Motor neuron (in vitro differentiated cells): ENCODE measurements at regions not wholly inside any gene's neighbourhood (a gene's known extent, or its start where the extent isn't known, plus 50 kb on each side); places are given as distances from the start of the nearest gene placed in this dataset.

Experiments
- ATAC-seq, 8 experiments: fragments of 200-7000 bp; cut with Tn5 transposase; replicated peaks in 6 of 8; 2 replicates each; pipeline ENCODE4 v1.8.0; 2021; ENCODE audit warnings: mild to moderate bottlenecking in 8 of 8, moderate library complexity in 8 of 8
- H3K27ac ChIP-seq, 2 donors: fragments of 250-450 bp; sonication (Bioruptor Pico); 2 replicates each; pipeline ENCODE4 v1.9.0; 2021; ENCODE audit warnings: antibody characterized with exemption in 2 of 2, mild to moderate bottlenecking in 2 of 2, moderate library complexity in 1 of 2
- H3K4me1 ChIP-seq, 2 donors: fragments of 250-450 bp; sonication (Bioruptor Pico); replicated peaks in 1 of 2; 2 replicates each; pipeline ENCODE4 v1.6.1; 2021; ENCODE audit warnings: antibody characterized with exemption in 2 of 2, mild to moderate bottlenecking in 2 of 2, moderate library complexity in 1 of 2
- H3K4me3 ChIP-seq, 5 donors: fragments of 250-450 bp; sonication (Bioruptor Pico); 2 replicates each; pipeline ENCODE4 v1.9.0; 2021; ENCODE audit warnings: antibody characterized with exemption in 5 of 5, mild to moderate bottlenecking in 5 of 5, moderate library complexity in 4 of 5
- WGBS, 10 experiments: fragments of 450-650 bp; shearing (Covaris generic); methylation state at CpG; one replicate each; pipeline ENCODE4 v1.0.0; 2022; 5-methylcytosine and 5-hydroxymethylcytosine counted together
- in situ Hi-C, 9 experiments: fragments of 400-800 bp; cut with MboI; loops; one replicate each; pipeline ENCODE4 v1.15.0; 2021; ENCODE audit warnings: low sequenced_read_pairs in 9 of 9, low pct_unique_long_range_greater_than_20kb in 2 of 9; ENCODE audit not compliant: unreplicated experiment in 9 of 9

GRCh38 chr4:125492957-125493356 lies 178.2 kb downstream of the FAT4 start:
- Histone ChIP-seq H3K27ac (no peak overlapping the region), H3K4me3 (no peak overlapping the region), H3K4me1 (no peaks in the 10 kb centered on the region)
- 89 to 100% (median 100%) methylated on average over 1 of the region's 1 CpG; no CpG with 5 or more reads in 5 of the 10 experiments for WGBS, 10 experiments
- in situ Hi-C loops: no loop called here
- ATAC-seq: no peak

- in situ Hi-C loops: no loop called here
- Histone ChIP-seq H3K4me1 (peaks cover 6 to 21% of the 10 kb centered on the region in 2 donors), H3K4me3 (no peak overlapping the region), H3K27ac (no peak overlapping the region)
- 75 to 100% (median 100%) methylated on average over 1 of the region's 1 CpG; no CpG with 5 or more reads in 1 of the 10 experiments for WGBS, 10 experiments
- no peak for ATAC-seq
Observed at GRCh38 chr4:125497861-125498260, 183.1 kb downstream of the FAT4 start.

- Histone ChIP-seq H3K4me3 (no peak overlapping the region), H3K27ac (no peak overlapping the region), H3K4me1 (peaks cover 6 to 21% of the 10 kb centered on the region in 2 donors)
- WGBS, 10 experiments: 29 to 100% (median 87%) methylated on average over 1 of the region's 1 CpG; no CpG with 5 or more reads in 2 of the 10 experiments
- in situ Hi-C loops: no loop called here
- no peak for ATAC-seq
Observed at GRCh38 chr4:125498981-125499380, 184.2 kb downstream of the FAT4 start.

- 0 to 79% (median 43%) methylated on average over 1 to 3 of the region's 3 CpGs for WGBS, 10 experiments
- in situ Hi-C loops: no loop called here
- Histone ChIP-seq H3K4me3 (no peak overlapping the region), H3K4me1 (peaks cover 6 to 21% of the 10 kb centered on the region in 2 donors), H3K27ac (no peak overlapping the region)
- peak in 7 of 8 experiments; percentile 6 to 95 (median 30) for ATAC-seq
Observed at GRCh38 chr4:125501090-125501489, 186.3 kb downstream of the FAT4 start.

GRCh38 chr4:125501568-125501967 lies 186.8 kb downstream of the FAT4 start:
- H3K27ac ChIP-seq: no peak overlapping the region
- H3K4me1 ChIP-seq: peaks cover 6 to 21% of the 10 kb centered on the region in 2 donors
- WGBS, 10 experiments: 0 to 55% (median 16%) methylated on average over 2 to 4 of the region's 4 CpGs; no CpG with 5 or more reads in 1 of the 10 experiments
- ATAC-seq: peak; percentile 26 to 96 (median 82)
- in situ Hi-C loops: no loop called here
- no peak overlapping the region for H3K4me3 ChIP-seq

- in situ Hi-C loops: no loop called here
- no peak for ATAC-seq
- 14 to 98% (median 60%) methylated on average over 1 to 4 of the region's 4 CpGs; no CpG with 5 or more reads in 1 of the 10 experiments for WGBS, 10 experiments
- H3K4me3 ChIP-seq: no peak overlapping the region
- H3K27ac ChIP-seq: no peak overlapping the region
- peaks cover 6 to 21% of the 10 kb centered on the region in 2 donors for H3K4me1 ChIP-seq
Observed at GRCh38 chr4:125505621-125506020, 190.9 kb downstream of the FAT4 start.

GRCh38 chr4:125507141-125507540 lies 192.4 kb downstream of the FAT4 start:
- no peak overlapping the region for H3K27ac ChIP-seq
- no peak for ATAC-seq

GRCh38 chr4:125511715-125512114 lies 197.0 kb downstream of the FAT4 start:
- Histone ChIP-seq H3K27ac (no peak overlapping the region), H3K4me3 (no peak overlapping the region), H3K4me1 (no peaks in the 10 kb centered on the region)
- WGBS, 10 experiments: 48 to 100% (median 85%) methylated on average over 1 to 3 of the region's 3 CpGs; no CpG with 5 or more reads in 2 of the 10 experiments
- in situ Hi-C loops: no loop called here
- ATAC-seq: no peak

More at GRCh38 chr4:125507141-125507540, 192.4 kb downstream of the FAT4 start:
- H3K4me1 ChIP-seq: peaks cover 0 to 7% of the 10 kb centered on the region in 2 donors
- in situ Hi-C loops: no loop called here
- no peak overlapping the region for H3K4me3 ChIP-seq

GRCh38 chr4:125515016-125515415 lies 200.3 kb downstream of the FAT4 start:
- WGBS, 10 experiments: 43 to 83% (median 67%) methylated on average over 1 of the region's 1 CpG; no CpG with 5 or more reads in 1 of the 10 experiments
- in situ Hi-C loops: no loop called here
- H3K4me3 ChIP-seq: no peak overlapping the region
- no peak overlapping the region for H3K27ac ChIP-seq
- H3K4me1 ChIP-seq: no peaks in the 10 kb centered on the region
- ATAC-seq: no peak

- H3K4me1 ChIP-seq: no peaks in the 10 kb centered on the region
- in situ Hi-C loops: no loop called here
- H3K4me3 ChIP-seq: no peak overlapping the region
- no peak overlapping the region for H3K27ac ChIP-seq
- ATAC-seq: no peak
- 8 to 95% (median 78%) methylated on average over 1 to 2 of the region's 2 CpGs for WGBS, 10 experiments
Observed at GRCh38 chr4:125517831-125518230, 203.1 kb downstream of the FAT4 start.

- Histone ChIP-seq H3K4me3 (no peak overlapping the region), H3K4me1 (no peaks in the 10 kb centered on the region), H3K27ac (no peak overlapping the region)
- in situ Hi-C loops: no loop called here
- ATAC-seq: no peak
- WGBS, 10 experiments: 44 to 100% (median 100%) methylated on average over 1 of the region's 1 CpG; no CpG with 5 or more reads in 3 of the 10 experiments
Observed at GRCh38 chr4:125518281-125518680, 203.5 kb downstream of the FAT4 start.

GRCh38 chr4:125519371-125520146 lies 204.8 kb downstream of the FAT4 start:
- ATAC-seq: peak in 3 of 8 experiments; percentile 28 to 47 (median 38)
- H3K4me1 ChIP-seq: no peaks in the 10 kb centered on the region
- in situ Hi-C loops: no loop called here
- 11 to 83% (median 50%) methylated on average over 2 to 6 of the region's 6 CpGs for WGBS, 10 experiments
- no peak overlapping the region for H3K4me3 ChIP-seq
- H3K27ac ChIP-seq: no peak overlapping the region

GRCh38 chr4:125520258-125520990 lies 205.7 kb downstream of the FAT4 start:
- H3K27ac ChIP-seq: no peak overlapping the region
- no peak overlapping the region for H3K4me3 ChIP-seq
- H3K4me1 ChIP-seq: no peaks in the 10 kb centered on the region
- WGBS, 10 experiments: 47 to 93% (median 84%) methylated on average over 2 to 5 of the region's 5 CpGs
- ATAC-seq: no peak
- in situ Hi-C loops: no loop called here
